ENCODE measurements at regions not wholly inside any gene's neighbourhood (a gene's known extent, or its start where the extent isn't known, plus 50 kb on each side); places are given as distances from the start of the nearest gene placed in this dataset.

DNA sequence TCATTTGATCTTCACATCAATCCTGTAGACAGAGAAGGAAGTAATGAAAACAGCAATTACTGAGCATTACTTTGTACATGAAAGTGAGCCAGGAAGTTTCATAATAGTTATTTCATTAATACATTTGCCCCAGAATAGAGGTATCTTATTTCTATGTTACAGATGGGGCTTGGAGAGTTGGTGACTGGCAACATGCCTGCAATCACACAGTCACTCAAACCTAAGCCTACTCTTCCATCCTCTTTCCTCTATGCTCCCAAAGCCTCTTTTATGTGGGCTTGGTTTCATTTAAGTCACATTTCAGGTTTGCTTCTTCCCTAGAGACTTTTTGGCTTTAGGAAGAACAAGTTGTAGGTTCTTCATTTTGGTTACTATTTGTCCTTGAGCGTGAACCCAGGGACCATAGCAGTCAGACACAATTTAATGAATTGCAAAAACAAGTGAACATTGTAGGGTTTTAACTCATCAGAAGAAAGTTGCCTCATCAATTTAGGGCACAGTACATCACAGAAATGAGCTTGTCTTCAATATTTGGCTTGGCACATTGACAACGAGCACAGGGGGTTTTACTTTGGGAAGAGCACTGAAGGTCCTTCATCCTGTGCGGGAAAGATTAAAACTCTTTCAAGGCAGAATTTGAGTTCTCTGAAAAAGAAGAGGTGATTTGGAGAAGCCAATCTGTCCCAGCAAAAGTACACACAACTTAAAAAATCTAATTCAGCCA is 381.1 kb downstream of the TMEM38B start:
- TF ChIP-seq, protein P1, sequence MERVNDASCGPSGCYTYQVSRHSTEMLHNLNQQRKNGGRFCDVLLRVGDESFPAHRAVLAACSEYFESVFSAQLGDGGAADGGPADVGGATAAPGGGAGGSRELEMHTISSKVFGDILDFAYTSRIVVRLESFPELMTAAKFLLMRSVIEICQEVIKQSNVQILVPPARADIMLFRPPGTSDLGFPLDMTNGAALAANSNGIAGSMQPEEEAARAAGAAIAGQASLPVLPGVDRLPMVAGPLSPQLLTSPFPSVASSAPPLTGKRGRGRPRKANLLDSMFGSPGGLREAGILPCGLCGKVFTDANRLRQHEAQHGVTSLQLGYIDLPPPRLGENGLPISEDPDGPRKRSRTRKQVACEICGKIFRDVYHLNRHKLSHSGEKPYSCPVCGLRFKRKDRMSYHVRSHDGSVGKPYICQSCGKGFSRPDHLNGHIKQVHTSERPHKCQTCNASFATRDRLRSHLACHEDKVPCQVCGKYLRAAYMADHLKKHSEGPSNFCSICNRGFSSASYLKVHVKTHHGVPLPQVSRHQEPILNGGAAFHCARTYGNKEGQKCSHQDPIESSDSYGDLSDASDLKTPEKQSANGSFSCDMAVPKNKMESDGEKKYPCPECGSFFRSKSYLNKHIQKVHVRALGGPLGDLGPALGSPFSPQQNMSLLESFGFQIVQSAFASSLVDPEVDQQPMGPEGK (CRISPR knock-in tag; IDR thresholded peaks at IDR 0.05; ENCODE audit: borderline replicate concordance), result no peak
- TF ChIP-seq ZNF565 (CRISPR knock-in tag; conservative IDR thresholded peaks at IDR 0.05; ENCODE audit: low read depth) (no peak), PPARA (CRISPR knock-in tag; IDR thresholded peaks at IDR 0.05; ENCODE audit: borderline replicate concordance) (no peak), RARB (CRISPR knock-in tag; IDR thresholded peaks at IDR 0.05) (no peak), ARNTL (CRISPR knock-in tag; IDR thresholded peaks at IDR 0.05; ENCODE audit: borderline replicate concordance, low read depth) (no peak), ZFP3 (CRISPR knock-in tag; IDR thresholded peaks at IDR 0.05) (no peak)
- TF ChIP-seq, protein P2, sequence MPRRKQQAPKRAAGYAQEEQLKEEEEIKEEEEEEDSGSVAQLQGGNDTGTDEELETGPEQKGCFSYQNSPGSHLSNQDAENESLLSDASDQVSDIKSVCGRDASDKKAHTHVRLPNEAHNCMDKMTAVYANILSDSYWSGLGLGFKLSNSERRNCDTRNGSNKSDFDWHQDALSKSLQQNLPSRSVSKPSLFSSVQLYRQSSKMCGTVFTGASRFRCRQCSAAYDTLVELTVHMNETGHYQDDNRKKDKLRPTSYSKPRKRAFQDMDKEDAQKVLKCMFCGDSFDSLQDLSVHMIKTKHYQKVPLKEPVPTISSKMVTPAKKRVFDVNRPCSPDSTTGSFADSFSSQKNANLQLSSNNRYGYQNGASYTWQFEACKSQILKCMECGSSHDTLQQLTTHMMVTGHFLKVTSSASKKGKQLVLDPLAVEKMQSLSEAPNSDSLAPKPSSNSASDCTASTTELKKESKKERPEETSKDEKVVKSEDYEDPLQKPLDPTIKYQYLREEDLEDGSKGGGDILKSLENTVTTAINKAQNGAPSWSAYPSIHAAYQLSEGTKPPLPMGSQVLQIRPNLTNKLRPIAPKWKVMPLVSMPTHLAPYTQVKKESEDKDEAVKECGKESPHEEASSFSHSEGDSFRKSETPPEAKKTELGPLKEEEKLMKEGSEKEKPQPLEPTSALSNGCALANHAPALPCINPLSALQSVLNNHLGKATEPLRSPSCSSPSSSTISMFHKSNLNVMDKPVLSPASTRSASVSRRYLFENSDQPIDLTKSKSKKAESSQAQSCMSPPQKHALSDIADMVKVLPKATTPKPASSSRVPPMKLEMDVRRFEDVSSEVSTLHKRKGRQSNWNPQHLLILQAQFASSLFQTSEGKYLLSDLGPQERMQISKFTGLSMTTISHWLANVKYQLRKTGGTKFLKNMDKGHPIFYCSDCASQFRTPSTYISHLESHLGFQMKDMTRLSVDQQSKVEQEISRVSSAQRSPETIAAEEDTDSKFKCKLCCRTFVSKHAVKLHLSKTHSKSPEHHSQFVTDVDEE (CRISPR knock-in tag; IDR thresholded peaks at IDR 0.05), result no peak
- TF ChIP-seq, protein P3, sequence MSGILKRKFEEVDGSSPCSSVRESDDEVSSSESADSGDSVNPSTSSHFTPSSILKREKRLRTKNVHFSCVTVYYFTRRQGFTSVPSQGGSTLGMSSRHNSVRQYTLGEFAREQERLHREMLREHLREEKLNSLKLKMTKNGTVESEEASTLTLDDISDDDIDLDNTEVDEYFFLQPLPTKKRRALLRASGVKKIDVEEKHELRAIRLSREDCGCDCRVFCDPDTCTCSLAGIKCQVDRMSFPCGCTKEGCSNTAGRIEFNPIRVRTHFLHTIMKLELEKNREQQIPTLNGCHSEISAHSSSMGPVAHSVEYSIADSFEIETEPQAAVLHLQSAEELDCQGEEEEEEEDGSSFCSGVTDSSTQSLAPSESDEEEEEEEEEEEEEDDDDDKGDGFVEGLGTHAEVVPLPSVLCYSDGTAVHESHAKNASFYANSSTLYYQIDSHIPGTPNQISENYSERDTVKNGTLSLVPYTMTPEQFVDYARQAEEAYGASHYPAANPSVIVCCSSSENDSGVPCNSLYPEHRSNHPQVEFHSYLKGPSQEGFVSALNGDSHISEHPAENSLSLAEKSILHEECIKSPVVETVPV (CRISPR knock-in tag; IDR thresholded peaks at IDR 0.05), result no peak
